Activated T-helper 9 cell treated with anti-CD3 and anti-CD28 coated beads, Interleukin-2, amount 50 U/mL, for 16 hours (primary cell): ENCODE measurements at regions not wholly inside any gene's neighbourhood (a gene's known extent, or its start where the extent isn't known, plus 50 kb on each side); places are given as distances from the start of the nearest gene placed in this dataset.
"Not testable (repeated sequence)": the region's sequence is repeated elsewhere in the genome, so short reads cannot be mapped to it uniquely, and the experiment has no call there.

Experiments used
- DNase-seq: peaks from one replicate; pipeline ENCODE4 v3.0.0-alpha.2; 2020; ENCODE audit warnings: low read depth

GRCh38 chr10:78342827-78343653, 309.4 kb downstream of the RPS24 start:
- no peak for DNase-seq

GRCh38 chr10:78344257-78344656, 310.6 kb downstream of the RPS24 start:
- not testable (repeated sequence) for DNase-seq

- DNase-seq = not testable (repeated sequence)
Observed at GRCh38 chr10:78345515-78345914, 311.9 kb downstream of the RPS24 start.

- DNase-seq = no peak
Observed at GRCh38 chr10:78346721-78347120, 313.1 kb downstream of the RPS24 start.

- no peak for DNase-seq
Observed at GRCh38 chr10:78348411-78349164, 314.9 kb downstream of the RPS24 start.

- no peak for DNase-seq
Observed at GRCh38 chr10:78349165-78349516, 315.5 kb downstream of the RPS24 start.

- DNase-seq = no peak
Observed at GRCh38 chr10:78349911-78350663, 316.4 kb downstream of the RPS24 start.

- no peak for DNase-seq
Observed at GRCh38 chr10:78351283-78351682, 317.6 kb downstream of the RPS24 start.

- DNase-seq = no peak
Observed at GRCh38 chr10:78351809-78352208, 318.1 kb downstream of the RPS24 start.

- DNase-seq = no peak
Observed at GRCh38 chr10:78353636-78354035, 320.0 kb downstream of the RPS24 start.

GRCh38 chr10:78354101-78354500, 320.4 kb downstream of the RPS24 start:
- DNase-seq = no peak

- no peak for DNase-seq
Observed at GRCh38 chr10:78356291-78356900, 322.7 kb downstream of the RPS24 start.

- DNase-seq = no peak
Observed at GRCh38 chr10:78357141-78358063, 323.7 kb downstream of the RPS24 start.

- no peak for DNase-seq
Observed at GRCh38 chr10:78358351-78358750, 324.7 kb downstream of the RPS24 start.

GRCh38 chr10:78358982-78359381, 325.3 kb downstream of the RPS24 start:
- no peak for DNase-seq

- DNase-seq = no peak
Observed at GRCh38 chr10:78359640-78360091, 326.0 kb downstream of the RPS24 start.

- no peak for DNase-seq
Observed at GRCh38 chr10:78360284-78360683, 326.6 kb downstream of the RPS24 start.

- no peak for DNase-seq
Observed at GRCh38 chr10:78361031-78361430, 327.4 kb downstream of the RPS24 start.

- no peak for DNase-seq
Observed at GRCh38 chr10:78362406-78363022, 328.9 kb downstream of the RPS24 start.

- no peak for DNase-seq
Observed at GRCh38 chr10:78363190-78363589, 329.5 kb downstream of the RPS24 start.

- DNase-seq = no peak
Observed at GRCh38 chr10:78365694-78366093, 332.0 kb downstream of the RPS24 start.
